ENCODE measurements at regions not wholly inside any gene's neighbourhood (a gene's known extent, or its start where the extent isn't known, plus 50 kb on each side); places are given as distances from the start of the nearest gene placed in this dataset.
"Not testable (repeated sequence)": the region's sequence is repeated elsewhere in the genome, so short reads cannot be mapped to it uniquely, and the experiment has no call there.

GRCh38 chr9:104980039-104980654 is 52.2 kb upstream of the ABCA1 start:
- DNase-seq (ENCODE audit: low read depth in 4 of 4, low spot score in 3 of 4), result no peak

DNA sequence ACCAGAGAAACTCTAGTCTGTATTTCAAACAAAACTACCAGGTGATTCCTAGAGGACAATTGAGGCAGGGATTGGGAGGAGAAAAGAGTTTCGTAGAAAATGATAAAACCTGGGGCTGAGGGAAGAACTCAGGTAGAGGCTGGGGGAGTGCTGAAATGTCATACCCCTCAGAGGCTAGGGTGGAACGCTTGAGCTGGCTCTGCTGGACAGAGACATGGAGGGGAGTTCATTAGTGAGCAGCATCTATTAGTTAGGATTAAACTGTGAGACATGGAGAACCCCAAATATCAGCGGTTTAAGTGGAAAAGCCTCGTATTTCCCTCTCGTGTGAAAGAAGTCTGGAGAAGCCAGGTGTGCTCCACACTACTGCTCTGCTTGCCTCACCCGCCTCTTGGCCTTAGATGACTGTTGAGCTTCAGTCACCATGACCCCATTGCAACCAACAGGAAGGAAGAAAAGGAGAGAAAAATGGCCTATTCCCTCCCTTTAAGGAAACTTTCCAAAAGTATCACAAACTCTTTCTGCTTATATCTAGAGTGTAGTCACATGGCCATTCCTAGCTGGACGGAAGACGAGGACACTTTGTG is 53.7 kb upstream of the ABCA1 start:
- DNase-seq (ENCODE audit: low read depth in 4 of 4, low spot score in 3 of 4), result no peak

DNA sequence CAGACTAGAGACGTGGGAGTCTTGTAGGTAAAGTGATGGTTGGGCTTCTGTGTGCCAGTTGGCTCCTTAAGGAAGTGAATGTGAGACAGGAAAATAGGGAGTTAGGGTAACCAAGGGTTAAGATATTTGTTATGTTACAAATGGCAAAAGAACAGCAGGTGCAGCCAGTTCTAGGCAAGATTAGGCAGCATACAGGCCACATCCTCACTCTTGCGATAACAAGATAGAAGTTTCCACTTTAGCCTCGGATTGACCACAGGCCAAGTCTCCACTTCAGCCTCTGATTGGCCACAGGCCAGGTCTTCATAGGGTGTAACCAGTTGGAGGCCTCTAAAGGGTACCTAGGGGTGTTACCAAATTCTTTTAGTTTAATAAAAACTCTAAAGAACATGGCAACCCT is 54.6 kb upstream of the ABCA1 start:
- DNase-seq (ENCODE audit: low read depth in 4 of 4, low spot score in 3 of 4), result no peak

DNA sequence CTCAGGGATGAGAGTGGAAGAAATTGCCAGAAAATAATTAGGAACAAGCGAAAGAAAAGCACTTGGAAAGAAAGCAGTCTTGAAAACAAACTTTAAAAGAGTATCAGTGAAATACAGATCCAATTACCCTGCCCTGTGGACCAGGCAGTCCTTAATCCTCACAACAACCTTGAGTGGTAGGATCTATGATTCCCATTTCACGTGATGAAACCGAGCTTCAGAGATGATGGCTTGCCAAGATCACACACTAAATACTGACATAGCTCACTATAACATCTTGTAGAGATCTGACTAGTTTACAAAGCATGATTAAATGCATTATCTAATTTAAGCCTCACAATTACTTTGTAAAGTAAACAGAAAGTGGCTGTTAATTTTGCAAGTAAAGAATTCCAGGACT is 55.5 kb upstream of the ABCA1 start:
- no peak for DNase-seq (ENCODE audit: low read depth in 4 of 4, low spot score in 3 of 4)

DNA sequence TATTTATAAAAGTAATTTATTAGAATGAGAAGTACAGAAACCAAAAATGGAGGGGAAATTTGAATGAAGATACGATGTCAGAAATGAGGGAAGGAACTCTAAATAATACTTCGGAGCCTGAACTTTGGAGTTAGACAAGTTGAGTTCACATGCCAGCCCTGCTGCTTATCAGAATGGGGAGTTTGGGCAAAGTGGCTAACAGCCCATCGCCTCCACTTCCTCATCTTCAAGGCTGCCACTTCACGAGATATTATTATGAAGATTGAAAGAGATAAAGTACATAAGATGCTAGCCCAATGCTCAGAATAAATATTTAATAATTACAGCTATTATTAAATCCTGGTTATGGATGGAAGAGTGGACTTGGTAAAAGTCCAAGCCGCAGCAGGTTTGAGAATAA is 56.2 kb upstream of the ABCA1 start:
- DNase-seq (ENCODE audit: low read depth in 4 of 4, low spot score in 3 of 4), result no peak

DNA sequence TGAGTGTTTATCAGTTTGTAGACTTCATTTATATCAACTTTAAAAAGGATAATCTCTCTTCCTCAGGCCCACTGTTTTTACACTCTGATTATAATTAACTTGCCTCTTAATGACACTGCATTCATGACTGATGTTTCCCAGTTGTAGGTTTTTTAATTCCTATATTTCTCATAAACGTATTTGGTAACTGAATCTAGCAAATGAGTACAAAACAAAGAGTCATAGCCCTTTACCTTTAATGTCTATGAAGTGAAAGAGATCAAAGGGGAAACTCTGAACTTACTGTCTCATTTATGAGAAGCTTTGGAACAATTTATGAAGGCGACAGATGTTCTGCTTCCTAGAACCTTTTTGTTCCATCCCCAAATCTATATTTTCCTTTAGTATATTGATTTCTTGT is 56.6 kb upstream of the ABCA1 start:
- no peak for DNase-seq (ENCODE audit: low read depth in 4 of 4, low spot score in 3 of 4)

DNA sequence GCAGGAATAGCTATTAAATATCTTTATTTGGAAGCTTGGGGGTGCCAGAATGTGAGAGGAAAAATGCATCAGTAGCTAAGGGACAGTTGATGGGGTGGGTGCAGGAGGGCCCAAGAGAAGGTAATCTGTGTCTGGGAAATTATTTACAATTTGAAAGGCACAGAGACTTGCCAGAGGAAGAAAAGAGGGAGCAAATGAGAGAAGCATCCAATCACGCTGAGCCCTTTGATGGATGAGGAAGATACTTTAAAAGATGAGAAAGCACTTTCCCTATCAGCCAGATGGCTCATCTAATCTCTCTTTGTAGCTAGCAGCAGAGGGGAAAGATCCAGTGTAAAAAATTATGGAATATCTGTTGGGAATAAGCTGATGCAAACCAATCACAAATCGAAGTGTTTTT is 57.0 kb upstream of the ABCA1 start:
- no peak for DNase-seq (ENCODE audit: low read depth in 4 of 4, low spot score in 3 of 4)

- no peak for DNase-seq (ENCODE audit: low read depth in 4 of 4, low spot score in 3 of 4)
Measured at GRCh38 chr9:104986096-104986495, 58.1 kb upstream of the ABCA1 start.

DNA sequence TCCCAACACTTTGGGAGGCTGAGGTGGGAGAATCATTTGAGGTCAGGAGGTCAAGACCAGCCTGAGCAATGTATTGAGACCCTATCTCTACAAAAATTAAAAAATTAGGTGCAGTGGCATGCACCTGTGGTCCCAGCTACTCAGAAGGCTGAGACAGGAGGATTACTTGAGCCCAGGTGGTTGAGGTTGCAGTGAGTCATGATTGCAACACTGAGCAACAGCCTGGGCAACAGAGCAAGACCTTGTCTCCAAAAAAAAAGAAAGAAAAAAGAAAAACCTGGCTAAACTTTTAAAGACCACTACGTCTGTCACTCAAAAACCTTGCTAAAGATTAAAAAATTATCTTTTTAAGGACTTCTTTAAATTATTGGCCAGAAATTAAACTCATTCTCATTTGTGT is 59.8 kb upstream of the ABCA1 start:
- no peak for DNase-seq (ENCODE audit: low read depth in 4 of 4, low spot score in 3 of 4)

DNA sequence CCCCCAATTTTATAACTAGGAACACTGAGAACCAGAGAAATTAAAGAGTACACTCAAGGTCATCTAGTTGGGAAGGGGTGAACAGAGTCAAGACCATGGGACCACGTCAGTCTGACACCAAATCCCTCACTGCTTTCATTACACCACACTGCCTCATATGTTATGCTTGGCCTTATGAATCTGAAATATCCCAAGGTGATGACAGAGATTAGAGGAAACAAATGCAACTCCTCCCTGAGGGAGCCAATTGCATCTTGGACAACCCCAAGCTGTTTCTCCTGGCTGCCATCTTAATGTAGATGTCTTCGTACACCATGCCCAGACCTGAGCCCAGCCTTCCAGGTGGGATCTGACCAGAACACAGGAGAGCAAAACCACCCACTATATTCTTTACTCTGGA is 60.6 kb upstream of the ABCA1 start:
- DNase-seq (ENCODE audit: low read depth in 4 of 4, low spot score in 3 of 4), result no peak

DNA sequence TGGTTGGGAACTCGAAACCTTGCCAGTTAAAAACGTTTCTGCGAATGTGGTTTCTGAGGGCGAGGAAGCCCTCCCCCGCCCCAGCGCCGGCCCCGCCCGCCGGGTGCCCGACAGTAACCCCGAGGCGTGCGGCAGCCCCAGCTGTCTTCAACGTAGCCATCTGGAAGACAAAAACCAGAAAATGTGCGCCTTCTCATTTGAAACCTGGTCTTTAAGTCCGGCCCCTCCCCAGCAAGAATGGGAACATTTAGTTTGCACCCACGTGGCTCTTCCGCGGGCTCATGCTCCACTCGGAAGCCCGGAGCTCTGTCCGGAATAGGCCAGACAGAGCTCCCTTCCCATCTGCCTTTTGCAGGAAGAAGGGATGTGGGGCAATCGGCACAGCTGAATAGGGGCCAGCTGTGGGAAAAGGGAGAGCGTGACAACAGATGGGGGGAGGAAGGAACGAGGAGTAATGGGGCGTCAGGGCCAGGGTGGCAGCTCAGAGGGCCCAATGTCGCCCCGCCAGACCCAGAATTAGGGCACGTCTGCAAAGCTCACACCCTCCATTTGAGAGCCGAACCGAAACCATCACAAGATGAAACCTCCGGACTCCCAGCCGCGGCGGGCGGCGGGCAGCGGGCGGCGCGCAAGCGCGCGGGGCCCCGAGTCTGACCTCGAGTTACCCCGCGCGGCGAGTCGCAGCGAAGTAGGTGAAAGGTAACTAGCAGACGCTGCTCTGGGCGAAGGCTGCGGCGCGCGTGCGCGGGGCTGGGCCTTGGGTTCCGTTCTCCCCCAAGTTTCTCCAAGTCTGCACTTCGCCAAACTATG is 63.4 kb upstream of the ABCA1 start:
- DNase-seq (ENCODE audit: low read depth in 4 of 4, low spot score in 3 of 4), result peak; percentile 53 to 67 (median 60)

DNA sequence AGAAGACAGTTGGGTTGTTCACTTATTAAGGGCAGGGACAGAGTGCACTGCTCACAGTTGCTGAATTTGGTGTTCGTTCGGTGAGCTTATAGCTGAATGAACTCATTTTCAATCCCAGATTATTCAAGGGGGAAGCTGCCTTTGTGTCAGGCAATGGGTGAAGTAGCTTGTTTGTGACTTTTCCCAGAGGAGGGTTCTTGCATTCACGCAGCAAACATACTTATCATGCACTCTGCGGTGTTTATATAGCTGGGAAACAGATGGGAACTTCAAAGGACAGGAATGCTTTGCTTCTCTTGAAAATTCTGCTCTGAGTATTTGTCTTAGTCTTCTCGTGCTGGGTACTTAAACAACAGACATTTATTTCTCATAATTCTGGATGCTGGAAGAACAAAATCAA is 64.7 kb upstream of the ABCA1 start:
- DNase-seq (ENCODE audit: low read depth in 4 of 4, low spot score in 3 of 4), result no peak

DNA sequence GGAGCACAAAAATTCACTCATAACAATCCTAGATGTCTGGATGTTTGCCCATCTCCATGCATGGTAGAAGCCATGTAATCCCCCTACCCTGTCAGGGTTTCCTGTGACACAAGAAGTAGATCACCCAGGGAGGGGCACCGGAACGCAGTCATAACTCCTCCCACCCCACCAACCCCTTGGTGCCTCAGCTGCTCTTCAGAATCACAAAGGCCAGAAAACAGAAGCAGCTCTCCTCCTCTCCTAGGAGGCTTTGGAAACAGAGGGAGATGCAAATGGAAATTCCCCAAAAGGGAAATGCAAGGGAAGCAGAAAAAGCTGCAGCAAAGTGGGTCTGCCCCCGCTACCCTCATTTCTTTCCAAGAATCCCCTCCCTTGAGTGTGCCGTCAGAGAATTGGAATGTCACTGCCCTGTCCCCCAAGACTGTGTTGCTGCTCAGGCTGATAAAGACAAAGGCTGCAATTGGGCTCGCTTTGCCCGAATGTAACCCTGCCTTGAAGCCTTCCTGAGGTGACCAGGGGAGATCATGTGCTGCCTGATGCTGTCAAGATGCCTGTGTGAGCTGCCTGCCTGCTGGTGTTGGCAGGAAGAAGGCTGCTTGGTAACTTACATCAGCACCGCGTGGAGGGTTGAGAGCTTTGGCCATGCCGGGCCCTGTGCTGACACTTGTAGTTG is 65.5 kb upstream of the ABCA1 start:
- no peak for DNase-seq (ENCODE audit: low read depth in 4 of 4, low spot score in 3 of 4)

- DNase-seq (ENCODE audit: low read depth in 4 of 4, low spot score in 3 of 4), result no peak
Measured at GRCh38 chr9:104997536-104997935, 69.6 kb upstream of the ABCA1 start.

- DNase-seq (ENCODE audit: low read depth in 4 of 4, low spot score in 3 of 4), result no peak
Measured at GRCh38 chr9:104999136-104999535, 71.2 kb upstream of the ABCA1 start.

DNA sequence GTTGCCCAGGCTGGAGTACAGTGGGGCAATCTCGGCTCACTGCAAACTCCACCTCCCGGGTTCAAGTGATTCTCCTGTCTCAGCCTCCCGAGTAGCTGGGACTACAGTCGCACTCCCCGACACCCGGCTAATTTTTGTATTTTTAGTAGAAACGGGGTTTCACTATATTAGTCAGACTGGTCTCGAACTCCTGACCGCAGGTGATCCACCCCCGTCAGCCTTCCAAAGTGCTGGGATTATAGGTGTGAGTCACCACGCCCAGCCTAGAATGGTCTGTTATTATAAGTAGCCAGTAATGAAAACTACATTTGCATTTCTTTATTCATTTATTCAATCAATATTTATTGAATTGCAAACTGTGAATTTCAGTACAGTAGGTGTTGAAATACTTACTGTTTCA is 72.6 kb upstream of the ABCA1 start:
- DNase-seq (ENCODE audit: low read depth in 4 of 4, low spot score in 3 of 4), result not testable (repeated sequence)

DNA sequence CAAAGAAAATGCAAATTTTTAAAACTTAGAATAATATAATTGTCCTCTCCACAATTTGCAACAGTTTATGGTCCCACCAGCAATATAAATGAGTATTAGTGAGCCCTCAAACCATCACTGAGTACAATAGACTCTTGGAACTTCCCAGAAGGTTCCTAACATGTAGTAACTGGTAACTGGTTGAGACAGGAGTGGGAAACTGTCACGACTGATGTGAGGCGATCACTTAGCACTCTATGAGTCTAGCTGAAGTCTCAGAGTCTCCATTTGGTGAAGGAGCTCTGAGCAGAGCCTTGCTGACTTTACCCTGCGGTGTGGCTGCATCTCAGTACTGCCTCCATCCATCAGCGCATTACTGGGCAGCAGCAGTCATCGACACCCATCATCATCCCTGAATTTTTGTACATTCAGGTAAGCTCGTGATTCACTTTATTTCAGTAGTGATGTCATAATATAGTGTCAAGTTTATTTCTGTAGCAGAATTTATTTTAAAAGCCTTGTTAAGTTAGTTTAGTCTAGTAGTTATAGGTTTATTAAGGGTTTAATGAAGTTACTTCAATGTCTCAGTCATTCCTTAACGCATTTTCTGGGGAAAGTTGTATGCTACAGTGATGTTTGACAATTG is 76.6 kb upstream of the ABCA1 start:
- DNase-seq (ENCODE audit: low read depth in 4 of 4, low spot score in 3 of 4), result no peak

DNA sequence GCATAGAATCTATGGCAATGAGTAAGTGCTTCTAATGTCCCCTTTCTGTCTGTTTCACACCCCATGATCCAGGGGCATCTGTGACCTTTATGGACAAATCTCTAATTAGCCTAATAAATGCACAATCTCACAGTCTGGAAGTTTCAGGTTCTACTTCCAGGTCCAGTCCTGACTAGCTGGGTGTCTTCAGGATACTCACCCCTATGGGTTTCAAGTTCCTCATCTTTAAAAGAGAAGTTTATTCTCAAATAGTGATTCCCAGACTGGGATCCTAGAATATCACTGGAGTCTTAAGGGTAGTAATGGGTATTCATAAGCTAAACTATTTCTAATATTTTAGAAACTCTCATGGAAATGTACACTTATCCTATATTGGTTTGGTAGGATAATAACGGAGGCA is 77.2 kb upstream of the ABCA1 start:
- no peak for DNase-seq (ENCODE audit: low read depth in 4 of 4, low spot score in 3 of 4)

DNA sequence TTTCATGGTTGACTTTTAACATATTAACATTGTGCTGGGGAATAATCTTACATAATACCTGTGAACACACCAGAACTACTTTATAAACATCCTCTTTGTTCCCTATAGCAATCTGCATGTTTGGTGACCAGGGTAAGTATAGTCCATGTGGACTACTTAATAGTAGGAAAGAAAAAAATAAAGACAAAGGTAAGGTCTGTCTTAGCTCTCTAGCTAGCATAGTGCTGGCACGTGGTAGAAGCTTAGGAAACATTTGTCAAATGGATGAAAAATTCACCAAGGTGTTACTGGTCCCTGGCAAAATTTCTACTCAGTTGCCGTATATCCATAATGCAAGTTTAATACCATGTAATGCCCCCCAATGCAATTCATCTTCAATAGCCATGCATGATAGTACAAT is 78.6 kb upstream of the ABCA1 start:
- no peak for DNase-seq (ENCODE audit: low read depth in 4 of 4, low spot score in 3 of 4)

GRCh38 chr9:105007143-105007542 is 79.2 kb upstream of the ABCA1 start:
- DNase-seq (ENCODE audit: low read depth in 4 of 4, low spot score in 3 of 4), result no peak

DNA sequence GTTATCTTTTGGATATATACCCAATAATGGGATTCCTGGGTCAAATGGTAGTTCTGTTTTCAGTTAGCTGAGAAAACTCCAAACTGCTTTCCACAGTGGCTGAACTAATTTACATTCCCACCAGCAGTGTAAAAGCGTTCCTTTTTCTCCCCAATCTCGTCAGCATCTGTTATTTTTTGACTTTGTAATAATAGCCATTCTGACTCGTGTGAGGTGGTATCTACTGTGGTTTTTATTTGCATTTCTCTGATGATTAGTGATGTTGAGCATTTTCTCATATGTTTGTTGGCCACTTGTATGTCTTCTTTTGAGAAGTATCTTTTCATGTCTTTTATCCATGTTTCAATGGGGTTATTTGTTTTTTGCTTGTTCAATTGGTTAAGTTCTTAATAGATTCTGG is 82.1 kb upstream of the ABCA1 start:
- DNase-seq (ENCODE audit: low read depth in 4 of 4, low spot score in 3 of 4), result not testable (repeated sequence)
